Esophagus muscularis mucosa (tissue), 4 donors: ENCODE measurements at regions not wholly inside any gene's neighbourhood (a gene's known extent, or its start where the extent isn't known, plus 50 kb on each side); places are given as distances from the start of the nearest gene placed in this dataset.

Experiments used
- DNase-seq: peaks from one replicate; pipeline ENCODE4 v3.0.0-alpha.2; 2017; ENCODE audit errors: extremely low spot score
- H3K27ac ChIP-seq, 4 donors: fragments of 200-600 bp; sonication (generic); replicated peaks in 1 of 4; 1 replicate in 3 of 4; 2 replicates in 1 of 4; pipeline ENCODE4 v1.5.1; 2016 to 2019; ENCODE audit warnings: mild to moderate bottlenecking in 1 of 4
- H3K27me3 ChIP-seq, 4 donors: fragments of 200-600 bp; sonication (generic); one replicate each; pipeline versions ENCODE4 v1.5.1 to v1.6.0; 2016 to 2019
- H3K36me3 ChIP-seq, 4 donors: fragments of 200-600 bp; sonication (generic); one replicate each; pipeline ENCODE4 v1.5.1; 2016 to 2019
- H3K4me1 ChIP-seq, 4 donors: fragments of 200-600 bp; sonication (generic); one replicate each; pipeline ENCODE4 v1.5.1; 2016 to 2019
- H3K4me3 ChIP-seq, 4 donors: fragments of 200-600 bp; sonication (generic); 1 replicate in 2 of 4; 2 replicates in 2 of 4; pipeline ENCODE4 v1.5.1; 2016 to 2019; ENCODE audit warnings: mild to moderate bottlenecking in 4 of 4, moderate library complexity in 1 of 4
- H3K9me3 ChIP-seq, 4 donors: fragments of 200-600 bp; sonication (generic); 1 replicate in 3 of 4; 2 replicates in 1 of 4; pipeline ENCODE4 v1.5.1; 2016 to 2019
- EP300 ChIP-seq: sonication (generic); formaldehyde crosslinking; IDR thresholded peaks from one replicate; pipeline ENCODE4 v1.6.1; 2017; ENCODE audit warnings: antibody characterized with exemption
- POLR2A ChIP-seq: fragments of 450-650 bp; IDR thresholded peaks from one replicate; pipeline ENCODE4 v1.6.1; 2017; ENCODE audit warnings: antibody characterized with exemption, moderate library complexity, mild to moderate bottlenecking, low read depth
- POLR2AphosphoS5 ChIP-seq, 2 donors: sonication (generic); formaldehyde crosslinking; IDR thresholded peaks; one replicate each; pipeline ENCODE4 v1.6.1; 2017; ENCODE audit warnings: antibody characterized with exemption in 2 of 2
- WGBS: methylation state at CpG from one replicate; pipeline ENCODE4 v1.1.5; 2018; 5-methylcytosine and 5-hydroxymethylcytosine counted together
- intact Hi-C: fragments of 100-400 bp; cut with DNase I; formaldehyde crosslinking; loops from one replicate; pipeline ENCODE4 v1.15.1; 2023
- TF ChIP-seq, protein P1 (sequence below), 3 experiments: fragments of 200-600 bp in 2 of 3; fragments of 450-650 bp in 1 of 3; sonication (generic) in 2 of 3; IDR thresholded peaks; one replicate each; pipeline ENCODE4 v1.5.1; 2017 to 2019; ENCODE audit warnings: antibody characterized with exemption in 3 of 3, mild to moderate bottlenecking in 2 of 3, moderate library complexity in 1 of 3

DNA sequence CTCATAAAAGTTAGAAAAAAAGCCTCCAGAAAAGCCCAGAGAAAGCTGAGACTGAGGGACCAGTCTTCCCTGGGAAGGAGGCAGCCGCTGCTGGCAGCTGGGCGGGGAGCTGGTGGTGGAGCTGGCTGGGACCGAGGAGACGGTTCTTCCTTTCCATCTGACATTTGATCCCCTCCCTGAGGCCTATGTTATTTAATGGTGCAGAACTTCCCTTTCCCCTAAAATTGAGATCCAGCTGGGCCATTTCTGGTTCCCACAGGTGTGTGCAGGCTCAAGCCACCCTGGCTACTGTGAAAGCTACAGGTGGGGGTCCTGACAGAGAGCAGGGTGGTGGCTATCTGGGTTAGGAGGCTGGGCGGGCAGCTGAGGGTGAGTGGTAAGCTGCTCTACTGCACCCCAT lies 81.5 kb upstream of the FZD7 start:
- H3K27ac ChIP-seq, result no peak overlapping the region
- no peak for DNase-seq
- no peak for TF ChIP-seq EP300
- no peak for TF ChIP-seq POLR2A
- TF ChIP-seq POLR2AphosphoS5 (IDR thresholded peaks at IDR 0.05), result no peak
- TF ChIP-seq, protein P1, sequence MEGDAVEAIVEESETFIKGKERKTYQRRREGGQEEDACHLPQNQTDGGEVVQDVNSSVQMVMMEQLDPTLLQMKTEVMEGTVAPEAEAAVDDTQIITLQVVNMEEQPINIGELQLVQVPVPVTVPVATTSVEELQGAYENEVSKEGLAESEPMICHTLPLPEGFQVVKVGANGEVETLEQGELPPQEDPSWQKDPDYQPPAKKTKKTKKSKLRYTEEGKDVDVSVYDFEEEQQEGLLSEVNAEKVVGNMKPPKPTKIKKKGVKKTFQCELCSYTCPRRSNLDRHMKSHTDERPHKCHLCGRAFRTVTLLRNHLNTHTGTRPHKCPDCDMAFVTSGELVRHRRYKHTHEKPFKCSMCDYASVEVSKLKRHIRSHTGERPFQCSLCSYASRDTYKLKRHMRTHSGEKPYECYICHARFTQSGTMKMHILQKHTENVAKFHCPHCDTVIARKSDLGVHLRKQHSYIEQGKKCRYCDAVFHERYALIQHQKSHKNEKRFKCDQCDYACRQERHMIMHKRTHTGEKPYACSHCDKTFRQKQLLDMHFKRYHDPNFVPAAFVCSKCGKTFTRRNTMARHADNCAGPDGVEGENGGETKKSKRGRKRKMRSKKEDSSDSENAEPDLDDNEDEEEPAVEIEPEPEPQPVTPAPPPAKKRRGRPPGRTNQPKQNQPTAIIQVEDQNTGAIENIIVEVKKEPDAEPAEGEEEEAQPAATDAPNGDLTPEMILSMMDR (IDR thresholded peaks at IDR 0.05), result no peak
- intact Hi-C loops, result no loop called here
- peaks cover 0 to 2% (median 0%) of the 10 kb centered on the region in 4 donors for H3K27me3 ChIP-seq
- no peaks in the 10 kb centered on the region for H3K36me3 ChIP-seq
- H3K9me3 ChIP-seq, result no peaks in the 10 kb centered on the region
- no peak overlapping the region for H3K4me3 ChIP-seq
- WGBS, result 85% methylated on average over 5 of the region's 5 CpGs
- H3K4me1 ChIP-seq, result peaks cover 6 to 17% (median 10%) of the 10 kb centered on the region in 4 donors

DNA sequence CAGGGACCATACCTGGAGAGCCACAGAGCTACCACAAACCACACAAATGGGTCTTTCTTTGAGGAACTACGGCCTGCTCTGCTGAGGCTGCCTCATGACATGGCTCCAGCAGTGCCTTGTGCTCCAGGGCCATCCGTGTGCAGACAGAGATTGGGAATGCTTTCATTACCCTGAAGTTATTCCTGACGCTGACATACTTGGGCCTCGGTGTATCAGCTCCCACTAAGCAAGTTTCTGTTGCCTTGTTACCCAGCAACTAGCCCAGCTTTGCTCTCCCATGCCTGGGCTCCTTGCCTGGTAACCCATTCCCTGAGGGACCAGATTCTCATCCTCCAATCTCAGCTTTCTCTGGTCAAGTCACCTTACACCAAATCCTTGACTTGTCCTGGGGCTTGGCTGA lies 80.3 kb upstream of the FZD7 start:
- no peaks in the 10 kb centered on the region for H3K9me3 ChIP-seq
- TF ChIP-seq POLR2A, result no peak
- TF ChIP-seq, protein P1 (IDR thresholded peaks at IDR 0.05), result no peak
- TF ChIP-seq EP300, result no peak
- no peak for TF ChIP-seq POLR2AphosphoS5 (IDR thresholded peaks at IDR 0.05)
- DNase-seq, result no peak
- intact Hi-C loops, result no loop called here
- H3K4me1 ChIP-seq, result peaks cover 6 to 17% (median 10%) of the 10 kb centered on the region in 4 donors
- H3K36me3 ChIP-seq, result no peaks in the 10 kb centered on the region
- H3K27ac ChIP-seq, result no peak overlapping the region
- no peaks in the 10 kb centered on the region for H3K27me3 ChIP-seq
- 70% methylated on average over 4 of the region's 4 CpGs for WGBS
- H3K4me3 ChIP-seq, result no peak overlapping the region

DNA sequence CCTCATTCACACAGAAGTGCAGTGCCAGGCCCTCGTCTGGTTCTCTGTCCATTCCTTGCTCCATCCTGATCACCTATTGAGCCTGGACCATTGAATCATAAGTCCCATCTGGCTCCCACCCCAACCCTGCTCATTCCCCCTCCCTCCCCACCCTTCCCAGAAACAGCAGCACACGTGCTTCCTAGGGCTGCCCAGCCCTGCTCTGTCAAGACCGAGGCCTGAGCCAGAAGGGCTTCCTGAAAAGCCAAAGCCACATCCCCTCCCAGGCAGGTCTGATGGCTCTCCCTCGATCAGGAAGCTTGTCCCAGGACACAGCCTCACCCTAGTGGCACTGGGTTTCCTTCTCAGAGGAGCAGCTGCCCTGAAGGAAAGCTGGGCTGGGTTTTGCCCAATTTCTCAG lies 79.8 kb upstream of the FZD7 start:
- Histone ChIP-seq H3K4me3 (no peak overlapping the region), H3K36me3 (no peaks in the 10 kb centered on the region), H3K27ac (no peak overlapping the region), H3K4me1 (peaks cover 6 to 17% (median 10%) of the 10 kb centered on the region in 4 donors), H3K9me3 (no peaks in the 10 kb centered on the region), H3K27me3 (no peaks in the 10 kb centered on the region)
- no peak for DNase-seq
- 73% methylated on average over 2 of the region's 4 CpGs for WGBS
- TF ChIP-seq POLR2A (no peak), EP300 (no peak), POLR2AphosphoS5 (IDR thresholded peaks at IDR 0.05) (no peak)
- TF ChIP-seq, protein P1 (IDR thresholded peaks at IDR 0.05), result no peak
- intact Hi-C loops, result no loop called here

DNA sequence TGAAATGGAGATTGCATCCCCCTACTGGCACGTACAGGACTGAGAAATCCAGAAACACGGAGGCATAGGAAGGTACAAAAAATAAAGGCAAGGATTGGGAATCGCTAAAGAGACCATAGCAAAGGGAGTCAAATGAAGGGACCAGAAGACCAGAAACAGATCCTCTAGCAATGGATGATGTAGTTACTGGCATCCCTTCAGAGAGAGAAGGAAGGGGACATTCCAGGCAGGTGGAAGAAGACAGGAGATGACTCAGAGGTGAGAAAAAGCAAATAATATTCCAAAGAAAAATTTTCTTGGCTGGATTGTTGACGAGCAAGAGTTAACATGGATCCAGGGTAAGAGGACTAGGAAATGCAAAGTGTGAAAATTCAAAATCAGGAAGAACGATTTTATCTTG lies 78.4 kb upstream of the FZD7 start:
- Histone ChIP-seq H3K4me3 (no peak overlapping the region), H3K4me1 (peaks cover 6 to 17% (median 10%) of the 10 kb centered on the region in 4 donors), H3K27me3 (no peaks in the 10 kb centered on the region), H3K9me3 (no peaks in the 10 kb centered on the region), H3K36me3 (no peaks in the 10 kb centered on the region), H3K27ac (peak overlapping the region in 2 of 4 donors; percentile 40 to 50)
- intact Hi-C loops, result no loop called here
- DNase-seq, result no peak
- WGBS, result 81% methylated on average over 5 of the region's 5 CpGs
- TF ChIP-seq POLR2A (no peak), EP300 (no peak), POLR2AphosphoS5 (IDR thresholded peaks at IDR 0.05) (no peak)
- TF ChIP-seq, protein P1 (IDR thresholded peaks at IDR 0.05), result no peak

DNA sequence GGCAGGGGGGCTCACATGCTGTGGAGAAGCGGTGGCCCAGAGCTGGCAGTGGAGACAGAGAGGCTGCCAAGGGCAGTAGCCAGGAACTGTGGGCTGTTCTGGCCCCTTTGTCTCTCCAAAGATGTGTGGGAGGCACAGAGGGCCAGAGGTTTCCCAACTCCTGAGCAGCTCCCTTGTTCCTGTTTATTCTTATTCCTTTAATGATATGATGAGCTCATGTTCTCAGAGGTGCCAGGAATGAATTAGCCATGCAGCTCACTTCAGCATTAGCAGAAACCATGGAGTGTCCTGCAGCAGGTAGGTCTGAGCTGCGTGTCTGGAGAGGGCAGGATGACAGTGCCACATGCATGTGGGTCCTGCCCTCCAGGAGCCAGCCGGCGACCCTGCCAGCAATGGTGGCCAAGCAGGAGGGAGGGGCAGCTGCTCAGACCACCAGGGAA lies 77.9 kb upstream of the FZD7 start:
- 53% methylated on average over 3 of the region's 4 CpGs for WGBS
- intact Hi-C loops, result no loop called here
- peak; percentile 92 for DNase-seq

More for the DNA sequence above, 77.9 kb upstream of the FZD7 start:
- peaks cover 6 to 17% (median 10%) of the 10 kb centered on the region in 4 donors for H3K4me1 ChIP-seq
- no peaks in the 10 kb centered on the region for H3K36me3 ChIP-seq
- H3K9me3 ChIP-seq, result no peaks in the 10 kb centered on the region
- peak overlapping the region in 2 of 4 donors; percentile 40 to 50 for H3K27ac ChIP-seq
- TF ChIP-seq POLR2A (no peak), POLR2AphosphoS5 (IDR thresholded peaks at IDR 0.05) (no peak), EP300 (no peak)
- TF ChIP-seq, protein P1 (IDR thresholded peaks at IDR 0.05), result no peak
- H3K27me3 ChIP-seq, result no peaks in the 10 kb centered on the region
- H3K4me3 ChIP-seq, result no peak overlapping the region
